ENCODE measurements at regions not wholly inside any gene's neighbourhood (a gene's known extent, or its start where the extent isn't known, plus 50 kb on each side); places are given as distances from the start of the nearest gene placed in this dataset.

DNA sequence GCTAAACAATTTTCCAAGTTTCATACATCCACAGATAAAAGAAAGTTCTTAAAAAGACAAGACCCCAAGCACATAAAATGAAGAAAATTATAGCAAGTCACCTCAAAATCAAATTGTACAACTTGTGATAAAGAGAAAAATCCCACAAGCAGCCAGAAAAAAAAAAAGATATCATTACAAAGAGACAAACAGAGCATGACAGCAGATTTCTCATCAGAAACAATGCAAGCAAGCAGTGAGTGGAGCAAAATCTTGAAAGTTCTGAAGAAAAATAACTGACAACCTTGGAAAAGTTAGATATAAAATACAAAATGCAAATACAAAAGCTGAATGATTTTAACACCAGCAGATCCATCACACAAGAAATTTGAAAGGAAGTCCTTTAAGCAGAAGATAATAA lies 194.5 kb upstream of the SOX5 start:
- Histone ChIP-seq H4K20me1 (ENCODE audit: insufficient read depth, low read length) (no peaks in the 10 kb centered on the region), H3K9me3 (ENCODE audit: low read length) (no peaks in the 10 kb centered on the region), H3K36me3 (ENCODE audit: insufficient read depth, low read length) (no peaks in the 10 kb centered on the region), H3K79me2 (ENCODE audit: insufficient read depth, low read length) (no peaks in the 10 kb centered on the region), H3F3A (ENCODE audit: insufficient read depth, low read length) (no peaks in the 10 kb centered on the region), H3K4me1 (ENCODE audit: insufficient read depth, low read length, severe bottlenecking) (no peaks in the 10 kb centered on the region), H3K27ac (ENCODE audit: low read depth, low read length, poor library complexity, severe bottlenecking) (no peak overlapping the region), H3K4me3 (ENCODE audit: low read depth, low read length, poor library complexity, severe bottlenecking) (no peak overlapping the region), H3K9me2 (ENCODE audit: low read depth, low read length) (no peaks in the 10 kb centered on the region), H3K9ac (ENCODE audit: low read length) (no peak overlapping the region), H2AFZ (ENCODE audit: low read length) (no peak overlapping the region), H3K4me2 (ENCODE audit: low read length) (no peak overlapping the region), H3K27me3 (ENCODE audit: insufficient read depth, low read length) (no peaks in the 10 kb centered on the region)
- TF ChIP-seq, protein P1, sequence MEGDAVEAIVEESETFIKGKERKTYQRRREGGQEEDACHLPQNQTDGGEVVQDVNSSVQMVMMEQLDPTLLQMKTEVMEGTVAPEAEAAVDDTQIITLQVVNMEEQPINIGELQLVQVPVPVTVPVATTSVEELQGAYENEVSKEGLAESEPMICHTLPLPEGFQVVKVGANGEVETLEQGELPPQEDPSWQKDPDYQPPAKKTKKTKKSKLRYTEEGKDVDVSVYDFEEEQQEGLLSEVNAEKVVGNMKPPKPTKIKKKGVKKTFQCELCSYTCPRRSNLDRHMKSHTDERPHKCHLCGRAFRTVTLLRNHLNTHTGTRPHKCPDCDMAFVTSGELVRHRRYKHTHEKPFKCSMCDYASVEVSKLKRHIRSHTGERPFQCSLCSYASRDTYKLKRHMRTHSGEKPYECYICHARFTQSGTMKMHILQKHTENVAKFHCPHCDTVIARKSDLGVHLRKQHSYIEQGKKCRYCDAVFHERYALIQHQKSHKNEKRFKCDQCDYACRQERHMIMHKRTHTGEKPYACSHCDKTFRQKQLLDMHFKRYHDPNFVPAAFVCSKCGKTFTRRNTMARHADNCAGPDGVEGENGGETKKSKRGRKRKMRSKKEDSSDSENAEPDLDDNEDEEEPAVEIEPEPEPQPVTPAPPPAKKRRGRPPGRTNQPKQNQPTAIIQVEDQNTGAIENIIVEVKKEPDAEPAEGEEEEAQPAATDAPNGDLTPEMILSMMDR (IDR thresholded peaks at IDR 0.05; ENCODE audit: low read length) = no peak
- no peak for TF ChIP-seq EZH2 (IDR thresholded peaks at IDR 0.05; ENCODE audit: borderline replicate concordance, low read length)

- TF ChIP-seq, protein P1 (IDR thresholded peaks at IDR 0.05; ENCODE audit: low read length) = no peak
- no peak for TF ChIP-seq EZH2 (IDR thresholded peaks at IDR 0.05; ENCODE audit: borderline replicate concordance, low read length)
- Histone ChIP-seq H3K36me3 (ENCODE audit: insufficient read depth, low read length) (no peaks in the 10 kb centered on the region), H3K27ac (ENCODE audit: low read depth, low read length, poor library complexity, severe bottlenecking) (no peak overlapping the region), H4K20me1 (ENCODE audit: insufficient read depth, low read length) (no peaks in the 10 kb centered on the region), H3K4me3 (ENCODE audit: low read depth, low read length, poor library complexity, severe bottlenecking) (no peak overlapping the region), H3K4me1 (ENCODE audit: insufficient read depth, low read length, severe bottlenecking) (no peaks in the 10 kb centered on the region), H3K9me2 (ENCODE audit: low read depth, low read length) (no peaks in the 10 kb centered on the region), H3K27me3 (ENCODE audit: insufficient read depth, low read length) (no peaks in the 10 kb centered on the region), H3K9ac (ENCODE audit: low read length) (no peak overlapping the region), H2AFZ (ENCODE audit: low read length) (no peak overlapping the region), H3F3A (ENCODE audit: insufficient read depth, low read length) (no peaks in the 10 kb centered on the region), H3K4me2 (ENCODE audit: low read length) (no peak overlapping the region), H3K9me3 (ENCODE audit: low read length) (no peaks in the 10 kb centered on the region), H3K79me2 (ENCODE audit: insufficient read depth, low read length) (no peaks in the 10 kb centered on the region)
Measured at GRCh38 chr12:24139035-24139434, 189.6 kb upstream of the SOX5 start.

- Histone ChIP-seq H3K9ac (ENCODE audit: low read length) (no peak overlapping the region), H3K4me1 (ENCODE audit: insufficient read depth, low read length, severe bottlenecking) (no peaks in the 10 kb centered on the region), H3K4me2 (ENCODE audit: low read length) (no peak overlapping the region), H3F3A (ENCODE audit: insufficient read depth, low read length) (no peaks in the 10 kb centered on the region), H3K4me3 (ENCODE audit: low read depth, low read length, poor library complexity, severe bottlenecking) (no peak overlapping the region), H3K9me3 (ENCODE audit: low read length) (no peaks in the 10 kb centered on the region), H3K9me2 (ENCODE audit: low read depth, low read length) (no peaks in the 10 kb centered on the region), H2AFZ (ENCODE audit: low read length) (no peak overlapping the region), H4K20me1 (ENCODE audit: insufficient read depth, low read length) (no peaks in the 10 kb centered on the region), H3K36me3 (ENCODE audit: insufficient read depth, low read length) (no peaks in the 10 kb centered on the region), H3K79me2 (ENCODE audit: insufficient read depth, low read length) (no peaks in the 10 kb centered on the region), H3K27me3 (ENCODE audit: insufficient read depth, low read length) (no peaks in the 10 kb centered on the region), H3K27ac (ENCODE audit: low read depth, low read length, poor library complexity, severe bottlenecking) (no peak overlapping the region)
- TF ChIP-seq, protein P1 (IDR thresholded peaks at IDR 0.05; ENCODE audit: low read length) = no peak
- TF ChIP-seq EZH2 (IDR thresholded peaks at IDR 0.05; ENCODE audit: borderline replicate concordance, low read length) = no peak
Measured at GRCh38 chr12:24138041-24138440, 188.6 kb upstream of the SOX5 start.
